GM23338 (cell line): ENCODE measurements at regions not wholly inside any gene's neighbourhood (a gene's known extent, or its start where the extent isn't known, plus 50 kb on each side); places are given as distances from the start of the nearest gene placed in this dataset.

Experiments used
- ATAC-seq: fragments of 200-7000 bp; cut with Tn5 transposase; 3 replicates; pipeline ENCODE4 v1.9.1; 2020
- DNase-seq: peaks from one replicate; pipeline ENCODE4 v3.0.0-alpha.2; 2015; ENCODE audit warnings: low spot score
- H2AFZ ChIP-seq: fragments of 200-600 bp; sonication (generic); 2 replicates; pipeline ENCODE4 v1.8.0; 2016; ENCODE audit warnings: antibody characterized with exemption, mild to moderate bottlenecking, moderate library complexity
- H3F3A ChIP-seq: fragments of 200-600 bp; sonication (generic); replicated peaks from 2 replicates; pipeline ENCODE4 v1.8.0; 2017; ENCODE audit warnings: antibody characterized with exemption, mixed run types, low read depth
- H3K27ac ChIP-seq: fragments of 200-600 bp; sonication (generic); 2 replicates; pipeline ENCODE4 v1.6.1; 2016; ENCODE audit warnings: low read depth
- H3K27me3 ChIP-seq: fragments of 200-600 bp; sonication (generic); 2 replicates; pipeline ENCODE4 v1.8.0; 2016; ENCODE audit warnings: mild to moderate bottlenecking, mixed run types, moderate library complexity; ENCODE audit not compliant: insufficient read depth
- H3K36me3 ChIP-seq: fragments of 200-600 bp; sonication (generic); 2 replicates; pipeline ENCODE4 v1.8.0; 2016; ENCODE audit warnings: mild to moderate bottlenecking; ENCODE audit not compliant: insufficient read depth
- H3K4me1 ChIP-seq: fragments of 200-600 bp; sonication (generic); 2 replicates; pipeline ENCODE4 v1.8.0; 2016; ENCODE audit warnings: mild to moderate bottlenecking, moderate library complexity; ENCODE audit not compliant: insufficient read depth
- H3K4me2 ChIP-seq: fragments of 200-600 bp; sonication (generic); 2 replicates; pipeline ENCODE4 v1.7.1; 2017; ENCODE audit warnings: mixed run types
- H3K4me3 ChIP-seq: fragments of 200-600 bp; sonication (generic); 2 replicates; pipeline ENCODE4 v1.6.1; 2016; ENCODE audit warnings: mixed run types
- H3K79me2 ChIP-seq: fragments of 200-600 bp; sonication (generic); replicated peaks from 2 replicates; pipeline ENCODE4 v1.8.0; 2017; ENCODE audit warnings: mild to moderate bottlenecking; ENCODE audit not compliant: insufficient read depth
- H3K9me2 ChIP-seq: fragments of 200-600 bp; sonication (generic); 2 replicates; pipeline ENCODE4 v1.8.0; 2017; ENCODE audit not compliant: insufficient read depth
- H4K20me1 ChIP-seq: fragments of 200-600 bp; sonication (generic); replicated peaks from 2 replicates; pipeline ENCODE4 v1.8.0; 2017; ENCODE audit warnings: mild to moderate bottlenecking; ENCODE audit not compliant: insufficient read depth
- H3K27ac Mint-ChIP-seq: 2 replicates; pipeline ENCODE4 v1.8.0; 2020; ENCODE audit warnings: inconsistent platforms, mild to moderate bottlenecking, moderate library complexity, mixed read lengths
- H3K27me3 Mint-ChIP-seq: 3 replicates; pipeline ENCODE4 v1.8.0; 2022; ENCODE audit warnings: low read depth, mild to moderate bottlenecking, moderate library complexity, mixed read lengths, inconsistent platforms; ENCODE audit not compliant: insufficient read depth, poor library complexity
- H3K36me3 Mint-ChIP-seq: 3 replicates; pipeline ENCODE4 v1.8.0; 2021; ENCODE audit warnings: low read depth, mild to moderate bottlenecking, inconsistent platforms, moderate library complexity, mixed read lengths
- H3K4me1 Mint-ChIP-seq: 3 replicates; pipeline ENCODE4 v1.8.0; 2020; ENCODE audit warnings: mild to moderate bottlenecking, inconsistent platforms, mixed read lengths
- H3K4me3 Mint-ChIP-seq: 3 replicates; pipeline ENCODE4 v1.8.0; 2021; ENCODE audit warnings: moderate library complexity, mild to moderate bottlenecking, inconsistent platforms, mixed read lengths
- H3K9me3 Mint-ChIP-seq: 3 replicates; pipeline ENCODE4 v1.8.0; 2020; ENCODE audit warnings: moderate library complexity, mild to moderate bottlenecking, inconsistent platforms, mixed read lengths
- CREB1 ChIP-seq: fragments of 250-450 bp; sonication (Bioruptor Pico); IDR thresholded peaks from 2 replicates; pipeline ENCODE4 v1.5.0; 2020; ENCODE audit warnings: low read depth, mild to moderate bottlenecking, moderate library complexity
- EZH2 ChIP-seq: fragments of 200-600 bp; sonication (generic); IDR thresholded peaks from one replicate; pipeline ENCODE4 v1.8.0; 2017; ENCODE audit warnings: antibody characterized with exemption, mild to moderate bottlenecking, low read depth; ENCODE audit not compliant: unreplicated experiment
- EZH2phosphoT487 ChIP-seq: fragments of 200-600 bp; sonication (generic); IDR thresholded peaks from one replicate; pipeline ENCODE4 v1.8.1; 2018; ENCODE audit warnings: antibody characterized with exemption; ENCODE audit not compliant: unreplicated experiment
- JUNB ChIP-seq: IDR thresholded peaks from one replicate; pipeline ENCODE4 v1.6.1; 2016; ENCODE audit warnings: antibody characterized with exemption; ENCODE audit not compliant: unreplicated experiment
- NANOG ChIP-seq: IDR thresholded peaks from 2 replicates; pipeline ENCODE4 v1.6.1; 2016; ENCODE audit warnings: antibody characterized with exemption, borderline replicate concordance
- POLR2AphosphoS5 ChIP-seq: IDR thresholded peaks from 2 replicates; pipeline ENCODE4 v1.6.1; 2016; ENCODE audit warnings: antibody characterized with exemption, low read depth
- ZNF114 ChIP-seq: fragments of 250-450 bp; sonication (Bioruptor Pico); IDR thresholded peaks from 2 replicates; pipeline ENCODE4 v1.5.0; 2020; ENCODE audit warnings: mild to moderate bottlenecking, moderate library complexity
- ZNF331 ChIP-seq: fragments of 250-450 bp; sonication (Bioruptor Pico); IDR thresholded peaks from 2 replicates; pipeline ENCODE4 v1.5.0; 2020; ENCODE audit warnings: low read depth, mild to moderate bottlenecking, moderate library complexity
- TF ChIP-seq, protein P1 (sequence below): IDR thresholded peaks from 2 replicates; pipeline ENCODE4 v1.6.1; 2016; ENCODE audit warnings: antibody characterized with exemption
- TF ChIP-seq, protein P2 (sequence below), 2 experiments: fragments of 200-600 bp in 1 of 2; sonication (generic) in 1 of 2; conservative IDR thresholded peaks; 2 replicates each; pipeline versions ENCODE4 v1.5.1 to v1.6.1; 2016 to 2017; ENCODE audit warnings: antibody characterized with exemption in 2 of 2, low read depth in 2 of 2, mild to moderate bottlenecking in 2 of 2, moderate library complexity in 1 of 2
- TF ChIP-seq, protein P3 (sequence below): fragments of 250-450 bp; sonication (Bioruptor Pico); IDR thresholded peaks from 2 replicates; pipeline ENCODE4 v1.5.0; 2020; ENCODE audit warnings: mild to moderate bottlenecking, moderate library complexity

DNA sequence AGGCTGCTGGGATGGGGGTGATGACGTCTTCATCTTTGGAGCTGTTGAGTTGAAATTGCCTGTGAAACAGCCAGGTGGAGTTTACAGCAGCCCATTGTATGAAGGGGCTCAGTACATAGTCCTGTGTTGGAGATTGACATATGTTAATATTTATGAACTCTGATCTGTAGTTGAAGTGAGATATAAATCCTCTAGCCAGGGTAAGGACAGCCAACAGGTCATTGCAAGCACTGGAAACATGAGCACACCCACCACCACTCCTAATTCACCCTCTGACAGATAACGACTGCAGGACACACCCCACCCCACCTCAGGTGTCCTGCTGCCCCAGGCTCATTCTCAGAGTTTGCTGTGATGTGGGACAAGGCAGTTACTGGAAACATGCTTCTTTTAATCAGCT, 112.4 kb upstream of the TRIB2 start:
- Histone ChIP-seq H3K4me2 (no peak overlapping the region), H3F3A (no peaks in the 10 kb centered on the region), H3K9me2 (no peaks in the 10 kb centered on the region; the same call in 1 of the 2 replicates), H3K79me2 (no peaks in the 10 kb centered on the region), H3K4me1 (0 out of 2 replicates have a peak, but pooled peaks cover 6% of the 10 kb centered on the region), H3K4me3 (no peak overlapping the region), H4K20me1 (no peaks in the 10 kb centered on the region), H3K36me3 (no peaks in the 10 kb centered on the region), H3K27ac (no peak overlapping the region), H3K27me3 (no peaks in the 10 kb centered on the region), H2AFZ (no peak overlapping the region)
- ATAC-seq (no peak), DNase-seq (no peak)
- Mint-ChIP-seq H3K36me3 (no peaks in the 10 kb centered on the region), H3K27ac (no peak overlapping the region), H3K4me1 (peaks cover 13% of the 10 kb centered on the region), H3K27me3 (no peaks in the 10 kb centered on the region), H3K9me3 (no peaks in the 10 kb centered on the region; the same call in 2 of the 3 replicates), H3K4me3 (no peak overlapping the region)
- TF ChIP-seq ZNF331 (CRISPR knock-in tag) (no peak), NANOG (no peak), EZH2 (no peak), EZH2phosphoT487 (no peak), ZNF114 (CRISPR knock-in tag) (no peak), CREB1 (CRISPR knock-in tag) (no peak)
- TF ChIP-seq, protein P1, sequence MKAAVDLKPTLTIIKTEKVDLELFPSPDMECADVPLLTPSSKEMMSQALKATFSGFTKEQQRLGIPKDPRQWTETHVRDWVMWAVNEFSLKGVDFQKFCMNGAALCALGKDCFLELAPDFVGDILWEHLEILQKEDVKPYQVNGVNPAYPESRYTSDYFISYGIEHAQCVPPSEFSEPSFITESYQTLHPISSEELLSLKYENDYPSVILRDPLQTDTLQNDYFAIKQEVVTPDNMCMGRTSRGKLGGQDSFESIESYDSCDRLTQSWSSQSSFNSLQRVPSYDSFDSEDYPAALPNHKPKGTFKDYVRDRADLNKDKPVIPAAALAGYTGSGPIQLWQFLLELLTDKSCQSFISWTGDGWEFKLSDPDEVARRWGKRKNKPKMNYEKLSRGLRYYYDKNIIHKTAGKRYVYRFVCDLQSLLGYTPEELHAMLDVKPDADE: no peak
- TF ChIP-seq, protein P2, sequence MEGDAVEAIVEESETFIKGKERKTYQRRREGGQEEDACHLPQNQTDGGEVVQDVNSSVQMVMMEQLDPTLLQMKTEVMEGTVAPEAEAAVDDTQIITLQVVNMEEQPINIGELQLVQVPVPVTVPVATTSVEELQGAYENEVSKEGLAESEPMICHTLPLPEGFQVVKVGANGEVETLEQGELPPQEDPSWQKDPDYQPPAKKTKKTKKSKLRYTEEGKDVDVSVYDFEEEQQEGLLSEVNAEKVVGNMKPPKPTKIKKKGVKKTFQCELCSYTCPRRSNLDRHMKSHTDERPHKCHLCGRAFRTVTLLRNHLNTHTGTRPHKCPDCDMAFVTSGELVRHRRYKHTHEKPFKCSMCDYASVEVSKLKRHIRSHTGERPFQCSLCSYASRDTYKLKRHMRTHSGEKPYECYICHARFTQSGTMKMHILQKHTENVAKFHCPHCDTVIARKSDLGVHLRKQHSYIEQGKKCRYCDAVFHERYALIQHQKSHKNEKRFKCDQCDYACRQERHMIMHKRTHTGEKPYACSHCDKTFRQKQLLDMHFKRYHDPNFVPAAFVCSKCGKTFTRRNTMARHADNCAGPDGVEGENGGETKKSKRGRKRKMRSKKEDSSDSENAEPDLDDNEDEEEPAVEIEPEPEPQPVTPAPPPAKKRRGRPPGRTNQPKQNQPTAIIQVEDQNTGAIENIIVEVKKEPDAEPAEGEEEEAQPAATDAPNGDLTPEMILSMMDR (conservative IDR thresholded peaks at IDR 0.05; ENCODE audit: low read depth in 2 of 2): no peak

DNA sequence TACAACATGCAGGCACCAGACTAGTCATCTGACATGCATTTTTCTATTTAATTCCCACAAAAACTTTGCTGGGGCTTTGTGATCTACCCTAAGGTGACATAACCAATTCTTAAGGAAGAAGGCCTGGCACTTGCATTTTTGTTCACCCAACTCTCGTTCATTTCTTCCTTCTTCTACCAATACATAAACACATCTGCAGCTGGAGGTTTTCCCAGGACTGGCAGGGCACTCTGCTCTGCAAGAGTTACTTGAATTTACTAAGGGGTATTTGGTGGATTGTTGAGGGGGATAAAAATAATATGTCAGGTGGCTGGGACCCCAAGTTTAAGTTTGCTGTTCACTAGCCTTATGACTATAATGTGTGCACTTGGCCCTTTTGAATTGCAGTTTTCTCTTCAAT, 111.4 kb upstream of the TRIB2 start:
- no peak for ATAC-seq
- H3K4me3 ChIP-seq: no peak overlapping the region
- no peaks in the 10 kb centered on the region; the same call in 1 of the 2 replicates for H3K9me2 ChIP-seq
- TF ChIP-seq JUNB (no peak), EZH2phosphoT487 (no peak), EZH2 (no peak), ZNF114 (CRISPR knock-in tag) (no peak), POLR2AphosphoS5 (no peak)
- TF ChIP-seq, protein P2 (conservative IDR thresholded peaks at IDR 0.05; ENCODE audit: low read depth in 2 of 2): no peak
- TF ChIP-seq, protein P3, sequence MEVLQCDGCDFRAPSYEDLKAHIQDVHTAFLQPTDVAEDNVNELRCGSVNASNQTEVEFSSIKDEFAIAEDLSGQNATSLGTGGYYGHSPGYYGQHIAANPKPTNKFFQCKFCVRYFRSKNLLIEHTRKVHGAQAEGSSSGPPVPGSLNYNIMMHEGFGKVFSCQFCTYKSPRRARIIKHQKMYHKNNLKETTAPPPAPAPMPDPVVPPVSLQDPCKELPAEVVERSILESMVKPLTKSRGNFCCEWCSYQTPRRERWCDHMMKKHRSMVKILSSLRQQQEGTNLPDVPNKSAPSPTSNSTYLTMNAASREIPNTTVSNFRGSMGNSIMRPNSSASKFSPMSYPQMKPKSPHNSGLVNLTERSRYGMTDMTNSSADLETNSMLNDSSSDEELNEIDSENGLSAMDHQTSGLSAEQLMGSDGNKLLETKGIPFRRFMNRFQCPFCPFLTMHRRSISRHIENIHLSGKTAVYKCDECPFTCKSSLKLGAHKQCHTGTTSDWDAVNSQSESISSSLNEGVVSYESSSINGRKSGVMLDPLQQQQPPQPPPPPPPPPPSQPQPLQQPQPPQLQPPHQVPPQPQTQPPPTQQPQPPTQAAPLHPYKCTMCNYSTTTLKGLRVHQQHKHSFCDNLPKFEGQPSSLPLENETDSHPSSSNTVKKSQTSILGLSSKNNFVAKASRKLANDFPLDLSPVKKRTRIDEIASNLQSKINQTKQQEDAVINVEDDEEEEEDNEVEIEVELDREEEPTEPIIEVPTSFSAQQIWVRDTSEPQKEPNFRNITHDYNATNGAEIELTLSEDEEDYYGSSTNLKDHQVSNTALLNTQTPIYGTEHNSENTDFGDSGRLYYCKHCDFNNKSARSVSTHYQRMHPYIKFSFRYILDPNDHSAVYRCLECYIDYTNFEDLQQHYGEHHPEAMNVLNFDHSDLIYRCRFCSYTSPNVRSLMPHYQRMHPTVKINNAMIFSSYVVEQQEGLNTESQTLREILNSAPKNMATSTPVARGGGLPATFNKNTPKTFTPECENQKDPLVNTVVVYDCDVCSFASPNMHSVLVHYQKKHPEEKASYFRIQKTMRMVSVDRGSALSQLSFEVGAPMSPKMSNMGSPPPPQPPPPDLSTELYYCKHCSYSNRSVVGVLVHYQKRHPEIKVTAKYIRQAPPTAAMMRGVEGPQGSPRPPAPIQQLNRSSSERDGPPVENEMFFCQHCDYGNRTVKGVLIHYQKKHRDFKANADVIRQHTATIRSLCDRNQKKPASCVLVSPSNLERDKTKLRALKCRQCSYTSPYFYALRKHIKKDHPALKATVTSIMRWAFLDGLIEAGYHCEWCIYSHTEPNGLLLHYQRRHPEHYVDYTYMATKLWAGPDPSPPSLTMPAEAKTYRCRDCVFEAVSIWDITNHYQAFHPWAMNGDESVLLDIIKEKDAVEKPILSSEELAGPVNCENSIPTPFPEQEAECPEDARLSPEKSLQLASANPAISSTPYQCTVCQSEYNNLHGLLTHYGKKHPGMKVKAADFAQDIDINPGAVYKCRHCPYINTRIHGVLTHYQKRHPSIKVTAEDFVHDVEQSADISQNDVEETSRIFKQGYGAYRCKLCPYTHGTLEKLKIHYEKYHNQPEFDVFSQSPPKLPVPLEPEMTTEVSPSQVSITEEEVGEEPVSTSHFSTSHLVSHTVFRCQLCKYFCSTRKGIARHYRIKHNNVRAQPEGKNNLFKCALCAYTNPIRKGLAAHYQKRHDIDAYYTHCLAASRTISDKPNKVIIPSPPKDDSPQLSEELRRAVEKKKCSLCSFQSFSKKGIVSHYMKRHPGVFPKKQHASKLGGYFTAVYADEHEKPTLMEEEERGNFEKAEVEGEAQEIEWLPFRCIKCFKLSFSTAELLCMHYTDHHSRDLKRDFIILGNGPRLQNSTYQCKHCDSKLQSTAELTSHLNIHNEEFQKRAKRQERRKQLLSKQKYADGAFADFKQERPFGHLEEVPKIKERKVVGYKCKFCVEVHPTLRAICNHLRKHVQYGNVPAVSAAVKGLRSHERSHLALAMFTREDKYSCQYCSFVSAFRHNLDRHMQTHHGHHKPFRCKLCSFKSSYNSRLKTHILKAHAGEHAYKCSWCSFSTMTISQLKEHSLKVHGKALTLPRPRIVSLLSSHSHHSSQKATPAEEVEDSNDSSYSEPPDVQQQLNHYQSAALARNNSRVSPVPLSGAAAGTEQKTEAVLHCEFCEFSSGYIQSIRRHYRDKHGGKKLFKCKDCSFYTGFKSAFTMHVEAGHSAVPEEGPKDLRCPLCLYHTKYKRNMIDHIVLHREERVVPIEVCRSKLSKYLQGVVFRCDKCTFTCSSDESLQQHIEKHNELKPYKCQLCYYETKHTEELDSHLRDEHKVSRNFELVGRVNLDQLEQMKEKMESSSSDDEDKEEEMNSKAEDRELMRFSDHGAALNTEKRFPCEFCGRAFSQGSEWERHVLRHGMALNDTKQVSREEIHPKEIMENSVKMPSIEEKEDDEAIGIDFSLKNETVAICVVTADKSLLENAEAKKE (CRISPR knock-in tag): no peak

More for the DNA sequence above, 111.4 kb upstream of the TRIB2 start:
- no peaks in the 10 kb centered on the region for H3K79me2 ChIP-seq
- H2AFZ ChIP-seq: no peak overlapping the region
- H3K36me3 ChIP-seq: no peaks in the 10 kb centered on the region
- DNase-seq: no peak
- H4K20me1 ChIP-seq: no peaks in the 10 kb centered on the region
- H3K4me1 ChIP-seq: 0 out of 2 replicates have a peak, but pooled peaks cover 6% of the 10 kb centered on the region
- Mint-ChIP-seq H3K27me3 (no peaks in the 10 kb centered on the region), H3K9me3 (no peaks in the 10 kb centered on the region; the same call in 2 of the 3 replicates), H3K4me3 (no peak overlapping the region), H3K4me1 (peaks cover 13% of the 10 kb centered on the region), H3K27ac (no peak overlapping the region), H3K36me3 (no peaks in the 10 kb centered on the region)
- no peaks in the 10 kb centered on the region for H3F3A ChIP-seq
- H3K27ac ChIP-seq: no peak overlapping the region
- no peaks in the 10 kb centered on the region for H3K27me3 ChIP-seq
- H3K4me2 ChIP-seq: no peak overlapping the region
